Neuronal stem cell (in vitro differentiated cells): ENCODE measurements at regions not wholly inside any gene's neighbourhood (a gene's known extent, or its start where the extent isn't known, plus 50 kb on each side); places are given as distances from the start of the nearest gene placed in this dataset.

ENCODE experiments used
- DNase-seq: peaks from one replicate; pipeline ENCODE4 v3.0.0-alpha.2; 2013; ENCODE audit warnings: low spot score
- H2AFZ ChIP-seq: one replicate; pipeline ENCODE4 v1.6.1; 2013; ENCODE audit warnings: mild to moderate bottlenecking, low read length, inconsistent platforms
- H2AK5ac ChIP-seq: 2 replicates; pipeline ENCODE4 v1.6.1; 2013; ENCODE audit warnings: low read depth, mild to moderate bottlenecking, inconsistent platforms, low read length, moderate library complexity, mixed read lengths
- H2BK120ac ChIP-seq: 2 replicates; pipeline ENCODE4 v1.6.1; 2013; ENCODE audit warnings: low read depth, mild to moderate bottlenecking, inconsistent platforms, low read length, moderate library complexity, mixed read lengths
- H2BK12ac ChIP-seq: one replicate; pipeline ENCODE4 v1.6.1; 2013; ENCODE audit warnings: low read length, inconsistent platforms
- H2BK15ac ChIP-seq: 2 replicates; pipeline ENCODE4 v1.6.1; 2013; ENCODE audit warnings: mild to moderate bottlenecking, low read length, inconsistent platforms, mixed read lengths
- H2BK5ac ChIP-seq: one replicate; pipeline ENCODE4 v1.6.1; 2013; ENCODE audit warnings: inconsistent platforms, mild to moderate bottlenecking, low read length, moderate library complexity
- H3K14ac ChIP-seq: one replicate; pipeline ENCODE4 v1.6.1; 2013; ENCODE audit warnings: low read length, inconsistent platforms
- H3K18ac ChIP-seq: 2 replicates; pipeline ENCODE4 v1.6.1; 2013; ENCODE audit warnings: low read length, inconsistent platforms
- H3K23ac ChIP-seq: 2 replicates; pipeline ENCODE4 v1.6.1; 2013; ENCODE audit warnings: low read depth, mild to moderate bottlenecking, mixed read lengths, low read length, inconsistent platforms; ENCODE audit not compliant: poor library complexity
- H3K27ac ChIP-seq: replicated peaks from 3 replicates; pipeline ENCODE4 v1.5.1; 2013; ENCODE audit warnings: low read length, inconsistent platforms
- H3K27me3 ChIP-seq, 3 experiments: 2 replicates each; pipeline ENCODE4 v1.6.1; 2013; ENCODE audit warnings: low read length in 3 of 3, mild to moderate bottlenecking in 2 of 3, inconsistent platforms in 1 of 3, low read depth in 1 of 3, mixed read lengths in 1 of 3, moderate library complexity in 1 of 3; ENCODE audit not compliant: control insufficient read depth in 3 of 3, insufficient read depth in 3 of 3
- H3K36me3 ChIP-seq, 2 donors: replicated peaks in 1 of 2; 2 replicates each; pipeline ENCODE4 v1.6.1; 2013; ENCODE audit warnings: low read length in 2 of 2; ENCODE audit not compliant: control insufficient read depth in 2 of 2, insufficient read depth in 2 of 2
- H3K4ac ChIP-seq: 2 replicates; pipeline ENCODE4 v1.6.1; 2013; ENCODE audit warnings: inconsistent platforms, mild to moderate bottlenecking, low read length, moderate library complexity
- H3K4me1 ChIP-seq, 2 donors: 1 replicate in 1 of 2; 2 replicates in 1 of 2; pipeline ENCODE4 v1.6.1; 2013; ENCODE audit warnings: low read length in 2 of 2, low read depth in 1 of 2; ENCODE audit not compliant: control insufficient read depth in 2 of 2, insufficient read depth in 1 of 2
- H3K4me2 ChIP-seq: one replicate; pipeline ENCODE4 v1.6.1; 2013; ENCODE audit warnings: mild to moderate bottlenecking, low read length, inconsistent platforms; ENCODE audit not compliant: insufficient read depth, poor library complexity, severe bottlenecking
- H3K4me3 ChIP-seq, 2 donors: 2 replicates each; pipeline ENCODE4 v1.5.1; 2013; ENCODE audit warnings: low read length in 2 of 2, mild to moderate bottlenecking in 2 of 2, inconsistent platforms in 1 of 2, moderate library complexity in 1 of 2
- H3K79me1 ChIP-seq: one replicate; pipeline ENCODE4 v1.6.1; 2013; ENCODE audit warnings: low read depth, mild to moderate bottlenecking, inconsistent platforms, low read length, moderate library complexity
- H3K9ac ChIP-seq: one replicate; pipeline ENCODE4 v1.6.1; 2013; ENCODE audit warnings: mild to moderate bottlenecking, low read depth, low read length, inconsistent platforms; ENCODE audit not compliant: poor library complexity
- H3K9me3 ChIP-seq, 2 donors: replicated peaks in 1 of 2; 2 replicates each; pipeline versions ENCODE3 to v1.6.1; 2013; ENCODE audit warnings: low read length in 2 of 2, mild to moderate bottlenecking in 2 of 2, inconsistent platforms in 1 of 2, low read depth in 1 of 2, mixed read lengths in 1 of 2, moderate library complexity in 1 of 2; ENCODE audit not compliant: control insufficient read depth in 2 of 2, insufficient read depth in 1 of 2
- H4K8ac ChIP-seq: one replicate; pipeline ENCODE4 v1.6.1; 2013; ENCODE audit warnings: low read depth, mild to moderate bottlenecking, inconsistent platforms, low read length, moderate library complexity
- H4K91ac ChIP-seq: one replicate; pipeline ENCODE4 v1.6.1; 2013; ENCODE audit warnings: low read length, low read depth, mild to moderate bottlenecking, inconsistent platforms; ENCODE audit not compliant: poor library complexity
- WGBS, 2 donors: extraction: QIAGEN DNeasy Blood & Tissue Kit; methylation state at CpG; one replicate each; pipeline ENCODE4 v1.1.7; 2013; ENCODE audit warnings: missing lambda C conversion rate in 2 of 2, mixed read lengths in 1 of 2; ENCODE audit not compliant: insufficient read length in 2 of 2, insufficient replicate concordance in 1 of 2; ENCODE audit errors: extremely low coverage in 2 of 2; 5-methylcytosine and 5-hydroxymethylcytosine counted together

DNA sequence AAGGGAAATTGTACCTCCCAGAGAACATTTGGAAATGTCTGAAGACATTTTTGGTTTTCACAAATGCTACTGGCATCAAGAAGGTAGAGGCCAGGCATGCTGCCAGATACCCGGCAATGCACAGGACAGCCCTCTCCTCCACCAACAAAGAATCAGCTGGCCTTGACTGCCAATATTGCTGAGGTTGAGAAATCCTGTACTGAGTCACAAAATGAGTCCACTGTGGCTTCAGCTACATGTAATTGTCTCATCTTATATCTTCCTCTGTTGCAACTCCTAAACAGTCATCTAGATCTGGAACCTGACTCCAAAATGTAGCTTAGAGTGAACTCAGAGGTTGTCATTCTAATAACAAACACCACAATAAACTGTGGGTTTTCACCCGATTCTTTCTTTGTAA, 327.5 kb upstream of the POGK start:
- Histone ChIP-seq H3K23ac (no peak overlapping the region), H2AK5ac (no peak overlapping the region), H2BK120ac (no peak overlapping the region), H4K8ac (no peak overlapping the region), H2BK5ac (no peak overlapping the region), H3K4me3 (no peak overlapping the region), H3K18ac (no peak overlapping the region), H3K27me3 (no peaks in the 10 kb centered on the region), H3K36me3 (no peaks in the 10 kb centered on the region), H3K79me1 (no peaks in the 10 kb centered on the region), H3K14ac (no peak overlapping the region), H3K9me3 (peaks cover 0 to 4% of the 10 kb centered on the region in 2 donors), H3K4me1 (no peaks in the 10 kb centered on the region), H3K4me2 (no peak overlapping the region), H3K27ac (no peak overlapping the region), H3K4ac (no peak overlapping the region), H2AFZ (no peak overlapping the region), H2BK12ac (no peak overlapping the region), H2BK15ac (no peak overlapping the region), H4K91ac (no peak overlapping the region), H3K9ac (no peak overlapping the region)
- WGBS, 2 donors = no CpG with 5 or more reads among the region's 2 CpGs
- DNase-seq = no peak

DNA sequence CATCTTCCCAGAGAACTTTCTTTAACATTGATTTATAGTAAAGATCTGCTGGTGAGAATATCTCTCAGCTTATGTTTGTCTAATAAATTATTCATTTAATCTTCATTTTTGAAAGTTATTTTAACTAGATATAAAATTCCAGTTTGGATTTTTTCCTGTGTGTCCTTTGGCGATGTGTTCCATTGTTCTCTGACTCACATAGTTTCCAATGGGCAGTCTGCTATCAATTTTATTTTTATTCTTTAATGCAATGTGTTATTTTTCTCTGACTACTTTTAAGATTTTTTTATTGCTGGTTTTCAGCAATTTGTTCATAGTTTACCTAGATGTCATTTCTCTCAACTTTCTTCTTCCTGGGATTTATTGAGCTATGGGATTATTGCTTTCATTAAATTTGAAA, 325.2 kb upstream of the POGK start:
- no peak overlapping the region for H3K4me2 ChIP-seq
- no peak overlapping the region for H4K91ac ChIP-seq
- H2BK5ac ChIP-seq = no peak overlapping the region
- no peak overlapping the region for H3K18ac ChIP-seq
- no peak overlapping the region for H2AK5ac ChIP-seq
- no peak overlapping the region for H3K27ac ChIP-seq
- WGBS, 2 donors = no CpG with 5 or more reads among the region's 1 CpG
- H3K79me1 ChIP-seq = no peaks in the 10 kb centered on the region
- no peak overlapping the region for H3K4ac ChIP-seq
- no peak overlapping the region for H3K9ac ChIP-seq
- no peak overlapping the region for H3K4me3 ChIP-seq
- H3K23ac ChIP-seq = no peak overlapping the region
- no peak overlapping the region for H2AFZ ChIP-seq
- H3K27me3 ChIP-seq = no peaks in the 10 kb centered on the region
- no peak overlapping the region for H2BK120ac ChIP-seq
- no peak for DNase-seq
- no peak overlapping the region for H2BK12ac ChIP-seq
- no peaks in the 10 kb centered on the region for H3K4me1 ChIP-seq
- H4K8ac ChIP-seq = no peak overlapping the region
- no peak overlapping the region for H2BK15ac ChIP-seq
- no peaks in the 10 kb centered on the region for H3K36me3 ChIP-seq
- no peak overlapping the region for H3K14ac ChIP-seq
- H3K9me3 ChIP-seq = peaks cover 0 to 4% of the 10 kb centered on the region in 2 donors

DNA sequence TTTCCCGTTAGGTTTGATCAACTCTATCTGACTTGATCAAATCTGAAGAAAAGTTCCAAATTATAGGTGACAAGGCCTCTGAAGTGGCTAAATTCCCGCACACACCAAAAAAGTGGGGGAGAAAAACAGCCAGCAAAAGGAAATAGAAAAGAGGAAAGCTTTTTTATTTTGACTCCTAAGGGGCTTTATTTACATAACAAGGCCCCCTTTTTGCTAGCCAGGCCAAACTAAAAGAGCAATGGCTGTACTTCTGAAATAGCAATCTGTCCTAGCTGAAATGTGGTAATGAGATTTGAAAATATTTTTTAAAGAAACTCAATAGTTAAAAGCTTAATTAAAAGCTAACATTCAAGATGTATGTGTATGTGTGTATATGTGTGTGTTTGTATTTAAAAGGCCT, 311.5 kb upstream of the POGK start:
- Histone ChIP-seq H3K4ac (no peak overlapping the region), H3K27me3 (no peaks in the 10 kb centered on the region), H3K23ac (no peak overlapping the region), H3K79me1 (no peaks in the 10 kb centered on the region), H3K36me3 (no peaks in the 10 kb centered on the region), H2BK12ac (no peak overlapping the region), H3K4me2 (no peak overlapping the region), H3K9me3 (no peaks in the 10 kb centered on the region), H4K91ac (no peak overlapping the region), H2BK120ac (no peak overlapping the region), H4K8ac (no peak overlapping the region), H2BK15ac (no peak overlapping the region), H2BK5ac (no peak overlapping the region), H3K14ac (no peak overlapping the region), H2AK5ac (no peak overlapping the region), H3K27ac (no peak overlapping the region), H3K18ac (no peak overlapping the region), H3K9ac (no peak overlapping the region), H2AFZ (no peak overlapping the region), H3K4me3 (no peak overlapping the region), H3K4me1 (no peaks in the 10 kb centered on the region)
- WGBS, 2 donors = no CpG with 5 or more reads among the region's 2 CpGs
- no peak for DNase-seq

DNA sequence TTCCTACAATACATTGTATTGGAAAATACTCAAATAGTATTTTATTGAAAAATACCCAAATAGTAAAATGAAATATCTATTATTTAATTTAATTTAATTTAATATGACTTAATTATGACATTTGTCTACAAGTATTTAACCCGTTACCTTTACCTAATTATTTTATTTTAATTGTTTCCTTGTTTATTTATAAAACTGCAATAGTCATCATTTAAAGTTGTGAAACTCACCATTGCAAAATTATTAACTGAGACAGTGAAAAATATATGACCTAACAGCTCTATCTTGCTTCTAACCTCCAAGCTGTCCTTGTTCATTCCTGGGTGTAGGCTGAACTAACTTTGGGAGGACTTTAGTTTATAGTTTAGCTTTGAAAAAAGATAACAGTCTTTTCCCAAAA, 300.6 kb upstream of the POGK start:
- H4K8ac ChIP-seq = no peak overlapping the region
- H3K27ac ChIP-seq = no peak overlapping the region
- H2BK15ac ChIP-seq = no peak overlapping the region
- H3K14ac ChIP-seq = no peak overlapping the region
- no peak overlapping the region for H2AK5ac ChIP-seq
- H3K4me1 ChIP-seq = no peaks in the 10 kb centered on the region
- no peak overlapping the region for H3K4ac ChIP-seq
- H3K4me3 ChIP-seq = no peak overlapping the region
- H3K79me1 ChIP-seq = no peaks in the 10 kb centered on the region
- no peak overlapping the region for H3K9ac ChIP-seq
- no CpG with 5 or more reads among the region's 1 CpG for WGBS, 2 donors
- peaks cover 0 to 2% of the 10 kb centered on the region in 2 donors for H3K9me3 ChIP-seq
- H3K4me2 ChIP-seq = no peak overlapping the region
- no peak overlapping the region for H2BK12ac ChIP-seq
- no peak overlapping the region for H2BK5ac ChIP-seq
- no peak for DNase-seq
- no peak overlapping the region for H4K91ac ChIP-seq
- H3K36me3 ChIP-seq = no peaks in the 10 kb centered on the region
- H3K27me3 ChIP-seq = no peaks in the 10 kb centered on the region
- H3K23ac ChIP-seq = no peak overlapping the region
- H2AFZ ChIP-seq = no peak overlapping the region
- no peak overlapping the region for H3K18ac ChIP-seq
- no peak overlapping the region for H2BK120ac ChIP-seq
